Panc1 (cell line): ENCODE measurements at regions not wholly inside any gene's neighbourhood (a gene's known extent, or its start where the extent isn't known, plus 50 kb on each side); places are given as distances from the start of the nearest gene placed in this dataset.

Experiments
- TF ChIP-seq, protein P1 (sequence below): fragments of 450-650 bp; IDR thresholded peaks from 2 replicates; pipeline ENCODE4 v1.5.1; 2017; ENCODE audit warnings: mild to moderate bottlenecking
- TF ChIP-seq, protein P2 (sequence below), 2 experiments: IDR thresholded peaks; 2 replicates each; pipeline ENCODE4 v1.6.1; 2011 to 2012; ENCODE audit warnings: low read depth in 2 of 2, control low read depth in 1 of 2, low read length in 1 of 2, mild to moderate bottlenecking in 1 of 2, moderate library complexity in 1 of 2; ENCODE audit not compliant: insufficient read depth in 1 of 2

DNA sequence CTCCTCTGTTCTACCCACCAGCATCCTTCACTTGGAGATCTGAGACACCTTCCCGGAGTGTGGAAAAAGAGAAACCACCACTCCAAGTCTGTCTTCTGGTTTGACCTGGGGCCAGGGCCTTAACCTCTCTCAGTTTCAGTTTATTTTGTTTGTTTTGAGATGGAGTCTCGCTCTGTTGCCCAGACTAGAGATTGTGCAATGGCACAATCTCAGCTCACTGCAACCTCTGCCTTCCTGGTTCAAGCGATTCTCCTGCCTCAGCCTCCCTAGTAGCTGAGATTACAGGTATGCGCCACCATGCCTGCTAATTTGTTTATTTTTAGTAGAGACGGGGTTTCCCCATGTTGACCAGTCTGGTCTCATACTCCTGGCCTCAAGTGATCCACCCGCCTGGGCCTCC, 271.1 kb upstream of the TNRC6C start:
- TF ChIP-seq, protein P1, sequence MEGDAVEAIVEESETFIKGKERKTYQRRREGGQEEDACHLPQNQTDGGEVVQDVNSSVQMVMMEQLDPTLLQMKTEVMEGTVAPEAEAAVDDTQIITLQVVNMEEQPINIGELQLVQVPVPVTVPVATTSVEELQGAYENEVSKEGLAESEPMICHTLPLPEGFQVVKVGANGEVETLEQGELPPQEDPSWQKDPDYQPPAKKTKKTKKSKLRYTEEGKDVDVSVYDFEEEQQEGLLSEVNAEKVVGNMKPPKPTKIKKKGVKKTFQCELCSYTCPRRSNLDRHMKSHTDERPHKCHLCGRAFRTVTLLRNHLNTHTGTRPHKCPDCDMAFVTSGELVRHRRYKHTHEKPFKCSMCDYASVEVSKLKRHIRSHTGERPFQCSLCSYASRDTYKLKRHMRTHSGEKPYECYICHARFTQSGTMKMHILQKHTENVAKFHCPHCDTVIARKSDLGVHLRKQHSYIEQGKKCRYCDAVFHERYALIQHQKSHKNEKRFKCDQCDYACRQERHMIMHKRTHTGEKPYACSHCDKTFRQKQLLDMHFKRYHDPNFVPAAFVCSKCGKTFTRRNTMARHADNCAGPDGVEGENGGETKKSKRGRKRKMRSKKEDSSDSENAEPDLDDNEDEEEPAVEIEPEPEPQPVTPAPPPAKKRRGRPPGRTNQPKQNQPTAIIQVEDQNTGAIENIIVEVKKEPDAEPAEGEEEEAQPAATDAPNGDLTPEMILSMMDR, result no peak
- TF ChIP-seq, protein P2, sequence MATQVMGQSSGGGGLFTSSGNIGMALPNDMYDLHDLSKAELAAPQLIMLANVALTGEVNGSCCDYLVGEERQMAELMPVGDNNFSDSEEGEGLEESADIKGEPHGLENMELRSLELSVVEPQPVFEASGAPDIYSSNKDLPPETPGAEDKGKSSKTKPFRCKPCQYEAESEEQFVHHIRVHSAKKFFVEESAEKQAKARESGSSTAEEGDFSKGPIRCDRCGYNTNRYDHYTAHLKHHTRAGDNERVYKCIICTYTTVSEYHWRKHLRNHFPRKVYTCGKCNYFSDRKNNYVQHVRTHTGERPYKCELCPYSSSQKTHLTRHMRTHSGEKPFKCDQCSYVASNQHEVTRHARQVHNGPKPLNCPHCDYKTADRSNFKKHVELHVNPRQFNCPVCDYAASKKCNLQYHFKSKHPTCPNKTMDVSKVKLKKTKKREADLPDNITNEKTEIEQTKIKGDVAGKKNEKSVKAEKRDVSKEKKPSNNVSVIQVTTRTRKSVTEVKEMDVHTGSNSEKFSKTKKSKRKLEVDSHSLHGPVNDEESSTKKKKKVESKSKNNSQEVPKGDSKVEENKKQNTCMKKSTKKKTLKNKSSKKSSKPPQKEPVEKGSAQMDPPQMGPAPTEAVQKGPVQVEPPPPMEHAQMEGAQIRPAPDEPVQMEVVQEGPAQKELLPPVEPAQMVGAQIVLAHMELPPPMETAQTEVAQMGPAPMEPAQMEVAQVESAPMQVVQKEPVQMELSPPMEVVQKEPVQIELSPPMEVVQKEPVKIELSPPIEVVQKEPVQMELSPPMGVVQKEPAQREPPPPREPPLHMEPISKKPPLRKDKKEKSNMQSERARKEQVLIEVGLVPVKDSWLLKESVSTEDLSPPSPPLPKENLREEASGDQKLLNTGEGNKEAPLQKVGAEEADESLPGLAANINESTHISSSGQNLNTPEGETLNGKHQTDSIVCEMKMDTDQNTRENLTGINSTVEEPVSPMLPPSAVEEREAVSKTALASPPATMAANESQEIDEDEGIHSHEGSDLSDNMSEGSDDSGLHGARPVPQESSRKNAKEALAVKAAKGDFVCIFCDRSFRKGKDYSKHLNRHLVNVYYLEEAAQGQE (IDR thresholded peaks at IDR 0.05; ENCODE audit: insufficient read depth in 1 of 2, low read depth in 2 of 2, low read length in 1 of 2), result no peak
